Activated CD8-positive, alpha-beta T cell treated with anti-CD3 and anti-CD28 coated beads for 36 hours (primary cell): ENCODE measurements at regions not wholly inside any gene's neighbourhood (a gene's known extent, or its start where the extent isn't known, plus 50 kb on each side); places are given as distances from the start of the nearest gene placed in this dataset.

Experiments used
- ATAC-seq: fragments of 200-7000 bp; cut with Tn5 transposase; one replicate; pipeline ENCODE4 v1.10.0; 2021; ENCODE audit warnings: mild to moderate bottlenecking, moderate library complexity
- CTCF ChIA-PET: fragments of 350-600 bp; sonication (Branson Sonifier 250); formaldehyde crosslinking; loops from one replicate; lab custom pipeline; 2021; ENCODE audit warnings: antibody characterized with exemption; lab: Charles Lee
- POLR2A ChIA-PET: fragments of 350-600 bp; sonication (Branson Sonifier 250); formaldehyde crosslinking; loops from one replicate; lab custom pipeline; 2021; ENCODE audit warnings: antibody characterized with exemption; lab: Charles Lee
- DNase-seq: peaks from one replicate; pipeline ENCODE4 v3.0.0-alpha.2; 2020
- H3K27ac Mint-ChIP-seq: one replicate; pipeline ENCODE4 v1.8.0; 2021; ENCODE audit warnings: mild to moderate bottlenecking, mixed read lengths
- H3K27me3 Mint-ChIP-seq: one replicate; pipeline ENCODE4 v1.8.0; 2021; ENCODE audit warnings: mixed read lengths
- H3K36me3 Mint-ChIP-seq: one replicate; pipeline ENCODE4 v1.8.0; 2021; ENCODE audit warnings: low read depth, mixed read lengths
- H3K4me1 Mint-ChIP-seq: one replicate; pipeline ENCODE4 v1.8.0; 2021; ENCODE audit warnings: low read depth, mixed read lengths
- H3K4me3 Mint-ChIP-seq: one replicate; pipeline ENCODE4 v1.8.0; 2021; ENCODE audit warnings: mild to moderate bottlenecking, moderate library complexity, mixed read lengths
- H3K9me3 Mint-ChIP-seq: one replicate; pipeline ENCODE4 v1.8.0; 2021; ENCODE audit warnings: mixed read lengths
- intact Hi-C: fragments of 100-400 bp; cut with micrococcal nuclease; formaldehyde crosslinking; loops from one replicate; pipeline ENCODE4 v1.10.0; 2022
- TF ChIP-seq, protein P1 (sequence below): fragments of 200-600 bp; IDR thresholded peaks from one replicate; pipeline ENCODE4 v1.8.0; 2022; ENCODE audit warnings: antibody characterized with exemption, mild to moderate bottlenecking

GRCh38 chr6:19524366-19525186, 312.6 kb upstream of the ID4 start:
- Mint-ChIP-seq H3K27ac (no peak overlapping the region), H3K4me1 (no peaks in the 10 kb centered on the region), H3K36me3 (no peaks in the 10 kb centered on the region), H3K4me3 (no peak overlapping the region), H3K27me3 (no peaks in the 10 kb centered on the region), H3K9me3 (no peaks in the 10 kb centered on the region)
- ChIA-PET CTCF (interaction anchor here (0.9 kb wide), 1 partner anchor 62 kb away, joined by 3 read pairs; no protein-coding TSS in a partner anchor), POLR2A (no interaction called here)
- no peak for DNase-seq
- TF ChIP-seq, protein P1, sequence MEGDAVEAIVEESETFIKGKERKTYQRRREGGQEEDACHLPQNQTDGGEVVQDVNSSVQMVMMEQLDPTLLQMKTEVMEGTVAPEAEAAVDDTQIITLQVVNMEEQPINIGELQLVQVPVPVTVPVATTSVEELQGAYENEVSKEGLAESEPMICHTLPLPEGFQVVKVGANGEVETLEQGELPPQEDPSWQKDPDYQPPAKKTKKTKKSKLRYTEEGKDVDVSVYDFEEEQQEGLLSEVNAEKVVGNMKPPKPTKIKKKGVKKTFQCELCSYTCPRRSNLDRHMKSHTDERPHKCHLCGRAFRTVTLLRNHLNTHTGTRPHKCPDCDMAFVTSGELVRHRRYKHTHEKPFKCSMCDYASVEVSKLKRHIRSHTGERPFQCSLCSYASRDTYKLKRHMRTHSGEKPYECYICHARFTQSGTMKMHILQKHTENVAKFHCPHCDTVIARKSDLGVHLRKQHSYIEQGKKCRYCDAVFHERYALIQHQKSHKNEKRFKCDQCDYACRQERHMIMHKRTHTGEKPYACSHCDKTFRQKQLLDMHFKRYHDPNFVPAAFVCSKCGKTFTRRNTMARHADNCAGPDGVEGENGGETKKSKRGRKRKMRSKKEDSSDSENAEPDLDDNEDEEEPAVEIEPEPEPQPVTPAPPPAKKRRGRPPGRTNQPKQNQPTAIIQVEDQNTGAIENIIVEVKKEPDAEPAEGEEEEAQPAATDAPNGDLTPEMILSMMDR: no peak
- intact Hi-C loops: no loop called here
- ATAC-seq: no peak

DNA sequence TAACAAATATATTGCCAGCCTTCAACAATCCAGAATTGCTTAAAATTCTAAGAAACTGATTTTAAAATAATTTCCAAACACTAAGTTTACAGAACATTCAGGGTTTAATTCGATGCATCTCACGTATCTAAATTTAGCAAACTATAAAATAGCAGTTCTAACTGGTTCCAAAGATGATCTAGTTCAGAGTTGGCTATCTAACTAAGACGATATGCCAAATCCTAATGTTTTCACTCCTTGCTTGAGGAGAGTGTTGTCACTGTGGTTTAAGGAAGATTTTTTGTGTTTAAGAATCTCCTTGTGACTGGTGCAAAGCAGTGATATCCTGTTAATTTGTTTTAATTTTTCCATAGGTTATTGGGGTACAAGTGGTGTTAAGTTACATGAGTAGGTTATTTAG, 311.5 kb upstream of the ID4 start:
- TF ChIP-seq, protein P1: no peak
- POLR2A ChIA-PET: no interaction called here
- no peak for ATAC-seq
- intact Hi-C loops: no loop called here
- DNase-seq: no peak
- CTCF ChIA-PET: interaction anchor here (0.9 kb wide), 1 partner anchor 63 kb away, joined by 3 read pairs; no protein-coding TSS in a partner anchor
- no peaks in the 10 kb centered on the region for H3K27me3 Mint-ChIP-seq
- H3K36me3 Mint-ChIP-seq: no peaks in the 10 kb centered on the region
- no peak overlapping the region for H3K4me3 Mint-ChIP-seq
- no peak overlapping the region for H3K27ac Mint-ChIP-seq
- H3K4me1 Mint-ChIP-seq: no peaks in the 10 kb centered on the region
- H3K9me3 Mint-ChIP-seq: no peaks in the 10 kb centered on the region

- intact Hi-C loops: no loop called here
- Mint-ChIP-seq H3K9me3 (no peaks in the 10 kb centered on the region), H3K27me3 (no peaks in the 10 kb centered on the region), H3K4me3 (no peak overlapping the region), H3K36me3 (no peaks in the 10 kb centered on the region), H3K4me1 (no peaks in the 10 kb centered on the region), H3K27ac (no peak overlapping the region)
- TF ChIP-seq, protein P1: no peak
- POLR2A ChIA-PET: no interaction called here
- ATAC-seq: no peak
- no peak for DNase-seq
- CTCF ChIA-PET: interaction anchor here (0.7 kb wide), 1 partner anchor 1844 kb away, joined by 3 read pairs; no protein-coding TSS in a partner anchor
Observed at GRCh38 chr6:19530188-19530587, 307.0 kb upstream of the ID4 start.

DNA sequence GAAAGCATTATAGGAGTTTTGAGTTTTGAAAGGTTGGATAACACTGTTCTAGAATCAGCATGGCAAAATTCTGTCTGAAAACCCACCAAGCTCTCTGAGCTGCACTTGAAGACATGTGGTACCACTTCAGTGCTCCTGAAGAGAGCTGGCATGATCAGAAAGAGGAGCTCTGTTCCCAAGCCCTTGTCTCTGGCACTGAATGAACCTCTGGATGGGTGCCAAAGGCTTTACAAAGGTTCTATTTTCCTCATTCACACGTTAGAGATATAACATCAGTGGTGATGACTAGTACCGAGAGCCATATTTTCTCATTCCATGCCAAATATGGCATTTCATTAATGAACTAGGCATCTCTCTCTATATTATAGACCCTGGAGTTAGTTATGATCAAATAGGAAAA, 301.8 kb upstream of the ID4 start:
- no peak overlapping the region for H3K4me3 Mint-ChIP-seq
- H3K4me1 Mint-ChIP-seq: no peaks in the 10 kb centered on the region
- POLR2A ChIA-PET: no interaction called here
- H3K27me3 Mint-ChIP-seq: no peaks in the 10 kb centered on the region
- H3K27ac Mint-ChIP-seq: no peak overlapping the region
- TF ChIP-seq, protein P1: no peak
- H3K36me3 Mint-ChIP-seq: no peaks in the 10 kb centered on the region
- no peak for DNase-seq
- ATAC-seq: no peak
- intact Hi-C loops: no loop called here
- CTCF ChIA-PET: no interaction called here
- peaks cover 4% of the 10 kb centered on the region for H3K9me3 Mint-ChIP-seq

DNA sequence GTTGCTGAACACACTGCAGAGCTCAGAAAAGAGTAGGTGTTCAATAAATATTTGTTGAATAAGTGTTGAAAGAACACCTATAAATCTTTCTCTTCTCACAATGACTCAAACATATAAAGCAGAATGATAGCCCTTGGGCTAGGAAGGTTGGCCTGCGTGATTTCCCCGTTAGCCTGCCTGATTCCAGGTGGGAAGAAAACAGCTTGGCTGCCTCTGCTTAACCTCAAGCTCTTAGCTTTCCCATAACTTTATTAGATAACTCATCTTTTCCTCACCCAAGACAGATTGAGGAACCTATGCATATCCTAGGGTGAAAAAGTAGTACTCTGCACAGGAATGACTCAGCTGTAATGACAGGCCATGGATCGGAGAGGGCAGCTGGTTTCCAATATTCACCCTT, 300.3 kb upstream of the ID4 start:
- ChIA-PET POLR2A (no interaction called here), CTCF (no interaction called here)
- intact Hi-C loops: no loop called here
- Mint-ChIP-seq H3K4me1 (no peaks in the 10 kb centered on the region), H3K4me3 (no peak overlapping the region), H3K27me3 (no peaks in the 10 kb centered on the region), H3K27ac (no peak overlapping the region), H3K9me3 (peaks cover 4% of the 10 kb centered on the region), H3K36me3 (no peaks in the 10 kb centered on the region)
- ATAC-seq: no peak
- no peak for DNase-seq
- TF ChIP-seq, protein P1: no peak
